GF-D8 (cell line): ENCODE measurements at regions not wholly inside any gene's neighbourhood (a gene's known extent, or its start where the extent isn't known, plus 50 kb on each side); places are given as distances from the start of the nearest gene placed in this dataset.

Experiments
- DNase-seq: peaks from one replicate; lab custom pipeline; 2025; lab: John Stamatoyannopoulos, UW

DNA sequence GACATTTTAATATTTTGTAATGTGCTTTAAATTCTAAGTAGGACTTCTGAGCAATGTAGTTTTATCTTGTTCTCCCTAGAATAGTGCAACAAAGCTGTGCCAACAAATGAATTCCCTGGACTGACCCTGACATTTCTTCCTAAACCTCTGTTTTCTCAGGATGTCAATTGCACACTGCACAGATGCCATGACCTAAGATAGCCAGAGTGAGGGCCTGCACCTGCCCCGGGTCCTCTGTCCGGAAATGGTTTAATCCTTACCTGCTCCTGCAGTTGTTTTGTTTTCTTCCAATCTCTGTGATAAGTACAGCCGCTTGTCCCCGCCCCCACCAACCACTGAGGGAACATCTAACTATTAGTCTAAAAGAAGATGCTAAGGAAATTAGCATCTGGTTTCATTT, 831.5 kb downstream of the GALC start:
- DNase-seq, result no peak

DNA sequence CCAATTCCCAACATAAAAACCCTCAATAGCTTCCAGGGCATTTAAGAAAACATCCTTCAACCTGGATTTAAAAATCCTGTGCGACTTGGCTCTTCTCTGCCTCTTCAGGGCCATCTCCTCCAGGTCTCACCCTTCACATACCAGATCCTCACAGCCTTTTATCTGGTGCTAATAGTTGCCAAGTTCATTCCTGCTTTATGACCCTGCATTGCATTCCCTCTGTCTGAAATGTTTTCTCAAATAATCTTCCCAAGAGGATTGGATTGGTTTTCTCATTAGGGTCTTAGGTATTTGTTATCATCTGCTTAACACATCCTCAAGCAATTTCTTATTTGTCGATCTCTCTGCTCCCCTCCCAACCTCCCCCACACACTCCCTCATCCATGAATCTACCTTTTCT, 832.0 kb downstream of the GALC start:
- no peak for DNase-seq

DNA sequence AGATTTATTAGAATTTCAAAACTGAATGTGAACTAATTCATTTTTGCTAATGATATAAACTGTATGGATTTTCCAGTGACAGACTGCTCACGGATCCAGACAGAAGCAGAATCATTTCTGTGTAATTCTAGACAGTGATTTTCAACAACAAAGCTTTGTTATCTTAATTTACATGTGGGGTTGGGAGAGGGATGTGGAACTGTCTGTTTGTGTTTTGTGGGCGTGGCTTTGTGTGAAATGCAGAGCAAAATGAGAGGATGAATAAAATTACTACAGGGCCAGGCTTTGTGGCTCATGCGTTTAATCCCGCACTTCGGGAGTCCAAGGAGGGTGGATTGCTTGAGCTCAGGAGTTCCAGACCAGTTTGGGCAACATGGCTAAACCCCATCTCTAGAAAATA, 834.7 kb downstream of the GALC start:
- DNase-seq, result no peak

DNA sequence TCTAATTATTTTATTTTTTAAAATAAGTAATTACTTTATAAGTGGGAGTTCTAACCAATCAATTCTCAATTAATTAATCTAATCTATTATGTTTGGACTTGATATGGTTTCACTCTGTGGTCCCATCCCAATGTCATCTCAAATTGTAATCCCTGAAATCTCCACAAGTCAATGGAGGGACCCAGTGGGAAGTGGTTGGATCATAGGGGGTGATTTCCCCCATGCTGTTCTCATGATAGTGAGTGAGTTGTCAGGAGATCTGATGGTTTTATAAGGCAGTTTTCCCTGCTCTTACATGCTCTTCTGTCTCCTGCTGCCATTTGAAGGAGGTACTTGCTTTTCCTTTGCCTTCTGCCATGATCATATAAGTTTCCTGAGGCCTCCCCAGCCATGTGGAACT, 836.1 kb downstream of the GALC start:
- DNase-seq, result no peak

DNA sequence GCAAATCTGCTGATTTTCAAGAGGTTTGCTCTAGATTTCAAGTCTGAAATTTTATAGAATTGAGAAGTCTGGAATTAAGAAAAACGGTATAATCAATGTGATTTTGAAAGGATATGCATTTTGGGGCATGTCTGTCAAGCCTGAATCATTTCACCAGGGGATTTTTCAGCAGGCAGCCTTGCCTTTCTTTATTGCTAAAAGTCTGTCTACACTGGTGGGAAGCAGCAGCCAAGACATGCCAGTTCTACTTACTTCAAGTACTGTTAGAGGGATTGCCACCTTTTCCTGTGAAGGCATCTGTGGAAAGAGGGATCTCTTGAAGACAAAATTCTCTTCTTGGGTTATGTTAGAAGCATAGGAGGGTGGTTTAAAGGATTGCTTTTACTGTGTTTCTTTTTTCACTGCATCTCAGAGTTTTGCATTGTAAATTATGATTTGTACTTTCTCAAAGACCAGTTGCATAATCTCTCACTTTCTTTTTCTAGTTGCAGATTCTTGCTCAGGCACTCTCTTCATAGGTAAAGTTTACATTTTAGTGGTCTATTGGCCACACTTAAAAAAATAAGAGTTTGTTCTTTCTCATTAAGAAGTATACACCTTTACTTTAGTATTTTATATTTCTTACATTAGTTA, 837.0 kb downstream of the GALC start:
- DNase-seq, result no peak

DNA sequence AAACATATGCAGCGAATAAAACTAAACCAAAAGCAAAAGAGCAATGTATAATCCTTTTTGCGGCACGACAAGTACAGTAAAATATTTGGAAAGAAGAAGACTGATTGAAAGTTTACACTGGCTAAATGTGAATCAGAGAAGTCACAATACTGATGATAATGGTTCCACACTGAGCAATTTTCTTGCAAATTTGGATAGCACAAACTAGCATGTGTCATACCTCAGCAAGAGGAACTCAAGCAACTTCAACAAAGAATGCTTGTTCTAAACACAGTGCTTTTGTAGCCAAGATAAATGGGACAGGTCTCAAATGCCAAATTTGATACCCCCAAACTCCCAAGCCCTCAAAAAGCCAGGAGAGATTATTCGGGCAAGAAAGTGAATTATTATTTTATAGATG, 839.1 kb downstream of the GALC start:
- DNase-seq, result no peak

DNA sequence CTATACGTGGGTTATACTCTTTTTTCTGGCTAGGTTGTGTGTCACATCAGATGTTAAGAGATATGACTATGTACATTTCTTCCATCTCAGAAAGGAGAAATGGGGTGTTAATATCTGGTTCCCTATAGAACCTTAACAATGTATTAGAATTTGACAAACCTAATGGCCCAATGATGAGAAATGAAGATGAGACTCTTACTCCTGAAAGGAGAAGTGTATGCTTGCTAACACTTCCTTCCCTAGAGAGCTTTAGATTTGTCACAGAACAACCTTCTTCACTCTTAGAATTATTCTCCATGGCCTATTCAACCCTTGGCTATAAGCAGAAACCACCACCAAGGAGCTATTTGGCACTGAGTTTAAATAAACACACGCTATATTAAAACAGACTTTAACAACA, 839.6 kb downstream of the GALC start:
- no peak for DNase-seq

DNA sequence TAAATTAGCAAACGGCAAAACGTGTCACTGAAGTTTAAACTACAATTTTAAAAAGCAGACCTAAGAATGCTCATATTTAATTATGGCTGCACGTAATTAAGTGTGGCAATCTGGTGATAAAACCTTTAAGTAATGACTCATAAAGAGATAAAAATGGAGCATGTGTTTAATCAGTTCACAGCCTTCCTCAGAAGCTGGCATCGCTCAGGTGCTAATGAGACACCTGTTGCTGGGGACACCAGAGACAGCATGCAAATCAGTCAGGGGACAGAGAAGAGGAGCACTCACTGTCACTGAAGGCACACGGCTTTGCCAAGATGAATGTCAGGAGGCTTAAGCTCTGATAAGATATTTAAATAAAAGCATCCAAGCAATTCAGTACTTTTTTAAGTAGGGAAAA, 840.3 kb downstream of the GALC start:
- no peak for DNase-seq

DNA sequence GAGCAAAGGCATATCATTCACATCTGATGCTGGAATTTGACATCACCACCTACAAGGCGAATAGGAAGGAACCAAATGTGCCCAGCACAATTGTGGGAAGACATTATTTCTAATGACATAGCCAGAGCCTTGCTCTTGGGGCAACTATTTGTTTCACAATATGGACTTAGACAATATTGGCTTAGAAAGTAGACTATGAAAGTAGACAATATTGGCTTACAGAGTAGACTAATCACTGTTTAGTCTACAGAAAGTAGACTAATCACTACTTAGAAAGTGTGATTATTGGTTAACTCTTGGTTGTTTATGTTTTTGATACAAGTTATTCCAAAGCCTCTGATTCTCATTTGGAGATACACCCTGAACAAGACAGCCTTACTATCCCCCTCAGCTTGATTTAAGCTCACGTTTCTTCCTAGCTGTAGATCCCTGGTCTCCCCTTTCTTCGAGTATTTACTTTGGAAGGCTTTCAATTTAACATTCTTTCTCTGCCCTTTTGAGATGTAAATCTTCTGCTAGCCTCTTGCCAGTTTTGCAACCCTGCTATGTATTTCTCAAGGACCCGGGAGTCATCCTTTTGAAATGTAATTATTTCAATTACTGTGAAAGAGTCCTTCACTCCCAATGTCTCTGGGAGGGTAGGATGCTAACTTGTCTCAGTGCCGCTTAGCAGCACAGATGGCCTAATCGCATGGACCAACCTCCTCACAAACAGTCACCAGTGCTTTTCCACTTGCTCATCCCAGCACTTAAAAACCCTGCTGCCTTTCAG, 843.2 kb downstream of the GALC start:
- DNase-seq, result no peak

DNA sequence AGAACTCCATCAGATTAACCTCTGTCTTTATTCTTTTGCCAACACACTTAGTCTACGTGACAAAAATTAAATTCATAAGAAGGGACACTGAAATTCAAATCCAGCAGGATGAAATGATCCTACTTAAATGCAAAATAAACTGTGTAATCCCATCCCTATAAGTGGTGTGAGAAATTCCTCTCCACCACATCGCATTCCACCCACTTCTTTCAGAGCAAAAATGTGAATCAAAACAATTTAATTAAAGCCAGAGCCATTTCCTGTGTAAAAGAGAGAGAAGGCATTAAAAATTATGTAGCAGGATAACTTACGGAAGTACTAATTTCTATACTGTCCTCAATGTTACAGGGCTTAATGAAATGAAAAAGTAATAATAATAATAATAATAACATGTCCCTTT, 844.3 kb downstream of the GALC start:
- no peak for DNase-seq

DNA sequence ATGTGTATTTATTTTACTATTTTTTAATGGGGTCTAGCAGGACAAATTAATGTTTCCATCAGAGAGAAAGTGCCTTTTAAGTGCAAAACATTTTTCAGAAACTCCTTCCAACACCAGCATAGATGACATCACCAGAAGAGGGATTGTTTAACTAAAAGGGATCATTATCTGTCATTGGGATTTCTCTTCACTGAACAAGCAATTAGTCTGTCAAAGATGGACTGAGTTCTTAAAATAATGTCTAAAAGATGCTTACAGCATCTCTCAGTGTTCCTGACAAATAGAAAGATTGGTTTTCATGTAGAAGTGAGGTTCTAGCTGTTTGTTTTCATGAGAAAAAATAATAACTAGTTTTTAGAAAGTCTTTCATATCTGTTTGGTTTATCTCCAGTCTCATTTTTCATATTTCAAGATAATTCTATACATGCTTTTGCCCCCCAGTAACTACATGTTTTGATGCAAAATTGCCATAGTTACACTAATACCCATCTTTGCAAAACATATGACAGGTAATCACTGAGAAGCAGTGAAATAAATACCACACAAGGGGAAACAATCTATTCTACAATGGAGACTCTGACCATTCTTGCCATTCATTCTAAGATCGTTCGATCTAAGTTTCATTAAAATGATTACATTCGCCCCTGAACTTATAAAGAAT, 850.3 kb downstream of the GALC start:
- DNase-seq, result no peak

DNA sequence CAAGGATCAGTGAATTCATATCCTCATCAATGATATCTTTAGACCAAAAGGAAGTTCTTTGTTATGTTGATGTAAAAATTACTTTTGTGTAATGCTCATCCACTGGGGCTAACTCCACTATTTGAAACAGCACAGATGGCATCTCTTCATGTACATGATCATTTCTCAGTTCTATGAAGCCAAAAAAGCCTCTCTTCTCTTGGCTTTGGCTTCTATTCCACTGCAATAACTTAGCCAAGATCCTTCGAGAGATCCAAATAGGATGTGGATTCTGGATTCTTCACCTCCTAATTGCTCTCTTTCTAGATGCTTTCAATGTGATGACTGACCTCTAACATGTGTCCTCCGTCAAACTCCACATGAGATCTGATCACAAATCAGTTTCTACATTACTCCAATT, 851.2 kb downstream of the GALC start:
- no peak for DNase-seq

DNA sequence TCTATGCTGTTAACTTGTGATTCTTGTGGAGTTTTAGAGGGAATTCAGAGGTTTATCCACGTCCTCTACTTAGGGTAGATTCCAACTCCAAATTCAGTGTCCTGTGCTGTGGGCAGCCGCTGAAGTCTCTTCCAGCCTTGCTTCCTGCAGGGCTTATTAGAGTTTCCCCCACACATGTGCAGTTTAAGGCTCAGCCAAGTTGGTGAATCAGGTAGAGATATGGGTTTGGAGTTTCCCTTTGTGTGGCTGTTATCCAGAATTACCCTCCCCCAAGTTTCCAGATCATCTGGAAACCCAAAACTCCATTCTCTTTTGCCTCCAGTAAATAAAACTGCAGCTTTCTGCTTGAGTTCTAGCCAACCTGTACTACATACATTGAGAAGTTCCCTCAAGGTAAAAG, 853.7 kb downstream of the GALC start:
- no peak for DNase-seq

DNA sequence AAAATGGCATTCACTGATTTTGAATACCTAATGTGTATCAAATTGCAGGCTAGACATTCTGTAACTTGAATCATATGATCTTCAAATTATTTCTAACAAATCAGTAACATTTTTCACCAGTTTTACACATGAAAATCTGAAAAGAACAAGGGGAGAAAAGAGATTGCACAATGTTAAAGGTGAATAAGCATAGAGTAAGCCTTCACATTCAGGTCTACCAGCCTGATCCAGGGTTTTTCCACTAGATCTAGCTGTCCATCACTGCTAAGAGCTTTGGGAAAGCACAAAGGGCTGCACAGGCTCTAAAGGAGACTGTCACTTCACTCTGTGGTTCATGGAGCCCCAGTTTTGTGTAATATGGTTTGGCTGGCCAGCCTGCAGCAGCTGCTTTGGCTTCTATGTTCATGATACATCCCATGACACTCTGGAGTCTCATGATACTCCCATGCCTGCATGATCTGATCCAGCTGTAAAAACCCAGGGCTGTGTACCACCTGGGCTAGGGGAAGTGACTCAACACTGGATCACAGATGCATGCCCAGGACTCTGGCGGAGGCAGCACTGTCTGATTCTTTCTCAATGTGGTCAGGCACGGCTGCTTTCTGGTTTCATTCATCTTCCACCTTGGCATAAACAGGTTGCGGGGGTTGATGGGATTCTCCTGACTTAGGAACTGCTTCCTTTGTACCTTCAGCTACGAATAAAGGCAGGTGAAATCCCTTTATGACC, 859.7 kb downstream of the GALC start:
- no peak for DNase-seq

DNA sequence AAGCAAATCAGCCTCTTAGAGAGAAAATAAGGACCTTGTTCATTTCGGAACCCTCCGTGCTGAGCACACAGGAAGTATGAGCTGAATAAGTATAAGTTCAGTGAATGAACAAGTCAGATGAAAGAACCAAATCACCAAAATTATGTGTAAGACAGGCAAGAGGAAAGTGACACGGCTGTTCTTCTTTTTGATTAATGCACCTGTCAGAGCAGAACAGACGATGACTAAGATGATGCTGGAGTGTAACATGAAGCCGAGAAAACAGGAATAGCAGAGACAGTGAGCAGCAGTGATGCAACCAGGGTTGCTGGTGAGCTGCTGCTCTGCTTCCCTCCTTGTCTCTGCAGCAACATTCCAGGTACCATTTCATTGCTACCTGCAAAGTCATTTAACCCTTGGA, 861.1 kb downstream of the GALC start:
- DNase-seq, result no peak

DNA sequence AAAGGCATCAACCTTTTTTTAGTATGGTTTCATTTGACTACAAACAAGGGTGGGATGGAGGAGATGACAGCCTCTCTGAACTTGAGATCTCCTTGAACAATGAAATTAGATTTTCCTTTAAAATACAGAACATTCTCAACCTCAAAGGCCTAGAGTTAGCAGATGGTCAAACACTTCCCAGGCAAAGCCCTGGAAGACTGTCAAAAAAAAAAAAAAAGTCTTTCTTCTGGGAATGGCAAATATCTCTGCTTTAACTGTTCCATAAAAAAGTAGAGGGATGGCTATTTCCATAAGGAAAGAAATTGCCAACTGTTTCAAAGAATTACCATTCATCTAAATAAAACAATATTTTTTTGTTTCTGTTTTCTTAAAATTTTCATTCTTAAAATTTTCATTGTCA, 870.8 kb downstream of the GALC start:
- no peak for DNase-seq

DNA sequence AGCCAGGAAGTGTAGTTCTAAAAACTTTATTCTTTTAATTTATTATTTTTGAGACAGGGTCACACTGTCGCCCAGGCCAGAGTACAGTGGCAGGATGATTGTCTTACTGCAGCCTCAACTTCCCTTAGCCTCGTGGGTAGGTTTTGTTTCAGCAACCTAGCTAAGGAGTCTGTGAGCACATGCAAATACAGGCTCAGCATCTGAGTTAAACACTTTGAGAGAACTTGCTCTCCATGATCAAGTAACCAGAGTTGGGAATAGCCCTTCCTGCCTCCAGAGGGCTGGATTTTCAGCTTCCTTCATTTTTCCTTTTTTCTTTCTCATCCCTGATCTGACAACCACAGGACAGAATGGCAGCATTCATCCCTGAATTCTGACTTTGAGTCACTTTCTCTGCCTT, 871.3 kb downstream of the GALC start:
- DNase-seq, result no peak

DNA sequence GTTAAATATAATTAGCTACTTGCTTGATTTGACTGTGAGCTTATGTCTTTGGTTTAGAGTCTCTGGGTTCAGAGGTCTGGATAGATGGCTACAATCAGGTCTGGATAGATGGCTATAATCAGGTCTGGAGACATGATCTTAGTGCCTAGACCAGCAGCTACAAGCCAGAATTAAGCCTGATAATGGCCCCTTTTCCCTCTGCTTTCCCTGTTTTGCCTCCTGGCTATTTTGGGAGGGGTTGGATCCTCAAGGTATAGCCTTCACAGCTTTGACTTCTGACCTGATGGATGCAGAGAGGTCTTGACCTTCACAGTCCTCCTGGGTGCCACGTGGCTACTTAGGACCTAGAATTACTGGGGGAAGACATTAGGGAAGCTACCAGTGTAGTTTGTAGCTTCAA, 877.7 kb downstream of the GALC start:
- no peak for DNase-seq

DNA sequence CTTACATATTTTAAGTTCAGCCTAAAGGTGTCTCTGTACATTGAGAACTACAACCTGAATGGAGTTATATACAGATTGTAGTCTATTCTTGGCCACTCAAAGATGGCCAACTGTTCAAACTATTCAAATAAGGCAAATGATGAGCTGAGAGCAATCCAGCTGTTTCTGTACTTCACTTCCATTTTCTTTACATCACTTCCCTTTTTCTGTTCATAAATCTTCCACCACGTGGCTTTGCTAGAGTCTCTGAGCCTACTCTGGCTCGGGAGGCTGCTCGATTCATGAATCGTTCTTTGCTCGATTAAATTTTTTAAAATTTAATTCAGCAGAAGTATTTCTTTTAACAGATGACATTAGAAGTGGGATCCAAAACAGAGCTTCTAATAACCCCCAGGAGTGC, 879.7 kb downstream of the GALC start:
- no peak for DNase-seq

DNA sequence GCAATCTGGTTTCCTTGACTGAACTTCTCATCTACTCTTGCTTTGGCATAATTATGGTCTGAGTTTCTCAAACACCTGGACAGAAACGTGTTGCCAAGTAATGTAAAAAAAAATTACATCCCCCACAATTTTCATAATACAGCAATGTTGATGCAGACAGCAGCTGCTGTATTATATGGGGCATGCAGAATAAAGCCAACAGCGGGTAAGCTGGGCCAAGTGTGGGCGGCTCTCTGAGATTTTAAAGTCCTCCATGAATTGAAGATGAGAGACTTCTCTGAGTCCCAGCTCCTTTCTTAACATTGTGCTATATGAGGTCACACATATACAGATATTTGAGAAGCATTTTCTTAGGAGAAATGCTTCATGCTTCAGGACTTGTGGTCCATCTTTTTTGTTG, 881.2 kb downstream of the GALC start:
- no peak for DNase-seq

DNA sequence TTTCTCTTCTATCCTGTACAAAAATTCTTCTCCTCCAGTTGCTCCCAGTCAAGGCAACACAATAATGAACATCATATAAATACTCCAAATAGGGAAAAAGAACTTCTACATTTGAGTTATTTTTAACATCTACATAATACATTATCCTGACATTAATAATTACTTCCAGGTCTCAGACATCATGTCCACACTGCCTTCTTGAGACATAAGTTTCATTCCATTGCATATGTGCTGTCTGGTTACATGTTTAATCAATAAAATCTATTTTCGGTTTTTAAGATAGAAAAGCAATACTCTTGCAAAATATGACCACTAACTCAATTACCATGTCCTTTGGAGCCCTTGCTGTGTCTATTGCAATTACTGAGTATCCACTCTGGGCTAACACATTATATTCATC, 881.9 kb downstream of the GALC start:
- no peak for DNase-seq

DNA sequence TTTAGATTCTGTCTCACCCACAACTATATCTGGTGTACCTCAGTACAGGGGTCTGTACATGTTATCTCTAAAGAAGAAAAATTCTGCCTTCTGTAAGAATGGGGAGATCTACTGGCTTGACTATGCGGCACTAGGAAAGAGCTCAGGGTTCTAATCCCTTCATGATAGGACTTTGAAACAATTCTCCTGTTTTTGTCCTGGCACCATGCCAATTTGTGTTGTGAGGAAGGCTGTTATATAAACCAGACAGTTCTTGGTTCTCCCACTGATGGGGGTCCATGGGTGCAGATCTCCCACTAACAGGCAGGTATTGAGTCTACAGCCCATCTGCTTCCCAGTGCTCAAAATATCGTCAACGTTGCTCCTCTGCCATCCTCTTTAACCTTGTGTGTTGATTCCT, 883.7 kb downstream of the GALC start:
- no peak for DNase-seq

DNA sequence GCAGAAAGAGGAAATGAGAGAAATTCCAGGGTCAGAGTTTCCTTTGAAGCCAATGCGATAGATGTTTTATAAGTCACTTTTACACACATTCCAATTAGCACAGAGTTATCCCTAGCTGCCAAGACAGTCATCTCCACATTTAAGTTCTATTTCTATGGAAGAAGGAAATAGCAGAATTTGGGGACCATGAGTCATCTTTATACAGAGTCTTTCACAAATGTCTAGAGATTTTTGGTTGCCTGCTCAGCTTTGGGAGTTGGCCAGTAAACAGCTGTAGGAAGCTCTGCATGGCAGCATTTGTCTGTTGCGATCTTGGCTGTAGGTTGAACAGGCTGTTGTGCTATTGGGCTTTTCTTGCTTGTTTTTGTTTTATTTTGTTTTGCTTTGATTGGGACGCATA, 884.3 kb downstream of the GALC start:
- no peak for DNase-seq
